Right atrium auricular region (tissue), 2 donors: ENCODE measurements at regions not wholly inside any gene's neighbourhood (a gene's known extent, or its start where the extent isn't known, plus 50 kb on each side); places are given as distances from the start of the nearest gene placed in this dataset.

ENCODE experiments used
- DNase-seq: peaks from one replicate; pipeline ENCODE4 v3.0.0-alpha.2; 2019; ENCODE audit warnings: low spot score
- H3K27ac ChIP-seq, 2 donors: fragments of 200-600 bp; sonication (generic); 1 replicate in 1 of 2; 2 replicates in 1 of 2; pipeline ENCODE4 v1.5.1; 2016 to 2019
- H3K27me3 ChIP-seq, 2 donors: fragments of 200-600 bp; sonication (generic); one replicate each; pipeline versions ENCODE4 v1.5.1 to v1.6.0; 2017 to 2019
- H3K36me3 ChIP-seq: fragments of 200-600 bp; sonication (generic); one replicate; pipeline ENCODE4 v1.5.1; 2016
- H3K4me1 ChIP-seq, 2 donors: fragments of 200-600 bp; sonication (generic); one replicate each; pipeline versions ENCODE4 v1.5.1 to v1.6.0; 2017 to 2019
- H3K4me3 ChIP-seq, 2 donors: fragments of 200-600 bp; sonication (generic); 1 replicate in 1 of 2; 2 replicates in 1 of 2; pipeline ENCODE4 v1.5.1; 2017 to 2019; ENCODE audit warnings: mild to moderate bottlenecking in 1 of 2, moderate library complexity in 1 of 2
- H3K9me3 ChIP-seq, 2 donors: fragments of 200-600 bp; sonication (generic); one replicate each; pipeline ENCODE4 v1.5.1; 2019
- TF ChIP-seq, protein P1 (sequence below), 2 donors: fragments of 200-600 bp; sonication (generic); IDR thresholded peaks; one replicate each; pipeline ENCODE4 v1.5.1; 2019; ENCODE audit warnings: antibody characterized with exemption in 2 of 2

DNA sequence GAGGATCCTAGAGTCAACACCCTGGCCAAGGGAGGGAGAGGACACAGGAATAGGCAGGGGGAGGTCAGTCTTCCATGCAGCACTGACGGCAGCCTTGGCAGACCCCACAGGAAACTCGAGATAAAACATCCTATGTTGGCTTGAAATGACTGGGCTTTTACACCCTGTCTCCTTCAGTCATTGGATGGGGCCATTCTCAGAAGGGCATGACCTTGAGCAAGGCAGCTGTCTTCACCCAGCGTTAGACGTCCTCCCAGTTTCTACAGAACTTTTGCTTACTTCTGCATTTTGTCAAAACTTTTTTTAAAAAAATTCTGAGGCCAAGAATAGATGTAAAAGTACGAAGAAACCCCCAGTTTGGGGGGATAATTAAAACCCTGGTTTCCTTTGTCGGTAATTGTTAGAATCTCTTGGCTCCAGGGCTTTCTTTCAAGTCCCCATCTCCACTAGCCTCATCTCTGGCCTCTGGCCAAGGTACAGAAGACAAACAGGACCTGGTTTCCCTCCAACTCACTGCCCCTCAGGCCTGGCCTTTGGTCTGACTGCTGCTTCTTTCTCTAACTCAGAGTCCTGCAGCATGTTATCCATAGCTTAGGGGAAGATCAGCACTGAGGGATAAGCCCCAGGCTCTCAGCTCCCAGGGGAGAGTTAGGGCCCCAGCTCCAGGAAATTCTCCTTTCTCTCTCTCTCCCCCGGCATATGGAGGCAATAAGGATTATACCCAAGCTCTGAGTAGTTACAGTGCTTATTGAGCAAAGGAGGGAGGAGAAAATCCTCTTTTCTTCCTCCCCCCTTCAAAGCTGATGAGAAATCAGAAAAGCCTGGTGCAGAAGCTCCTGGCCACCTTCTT is 51.6 kb upstream of the KCND3 start:
- H3K36me3 ChIP-seq = no peaks in the 10 kb centered on the region
- no peak for DNase-seq

DNA sequence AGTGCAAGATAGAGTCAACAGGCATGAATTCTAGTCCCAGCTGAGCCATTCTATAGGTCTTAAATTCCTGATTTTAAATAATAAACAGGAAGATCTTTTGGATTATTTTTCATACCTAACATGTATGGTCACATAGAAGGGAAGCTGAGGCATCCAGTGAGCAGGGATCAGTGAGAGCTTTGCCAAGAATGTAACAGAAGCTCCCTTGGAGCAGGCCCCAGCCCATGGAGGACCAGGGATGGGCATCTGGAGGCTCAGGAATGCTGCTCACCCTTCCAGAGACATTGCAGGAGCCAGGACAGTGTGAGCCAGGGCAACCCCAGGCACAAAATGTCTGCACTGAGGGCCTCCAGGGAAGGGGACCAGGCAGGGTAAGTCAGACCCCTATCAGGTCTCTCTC is 54.4 kb upstream of the KCND3 start:
- Histone ChIP-seq H3K4me3 (no peak overlapping the region), H3K9me3 (no peaks in the 10 kb centered on the region), H3K4me1 (peaks cover 0 to 10% of the 10 kb centered on the region in 2 donors), H3K27me3 (no peaks in the 10 kb centered on the region), H3K36me3 (no peaks in the 10 kb centered on the region), H3K27ac (no peak overlapping the region)
- TF ChIP-seq, protein P1, sequence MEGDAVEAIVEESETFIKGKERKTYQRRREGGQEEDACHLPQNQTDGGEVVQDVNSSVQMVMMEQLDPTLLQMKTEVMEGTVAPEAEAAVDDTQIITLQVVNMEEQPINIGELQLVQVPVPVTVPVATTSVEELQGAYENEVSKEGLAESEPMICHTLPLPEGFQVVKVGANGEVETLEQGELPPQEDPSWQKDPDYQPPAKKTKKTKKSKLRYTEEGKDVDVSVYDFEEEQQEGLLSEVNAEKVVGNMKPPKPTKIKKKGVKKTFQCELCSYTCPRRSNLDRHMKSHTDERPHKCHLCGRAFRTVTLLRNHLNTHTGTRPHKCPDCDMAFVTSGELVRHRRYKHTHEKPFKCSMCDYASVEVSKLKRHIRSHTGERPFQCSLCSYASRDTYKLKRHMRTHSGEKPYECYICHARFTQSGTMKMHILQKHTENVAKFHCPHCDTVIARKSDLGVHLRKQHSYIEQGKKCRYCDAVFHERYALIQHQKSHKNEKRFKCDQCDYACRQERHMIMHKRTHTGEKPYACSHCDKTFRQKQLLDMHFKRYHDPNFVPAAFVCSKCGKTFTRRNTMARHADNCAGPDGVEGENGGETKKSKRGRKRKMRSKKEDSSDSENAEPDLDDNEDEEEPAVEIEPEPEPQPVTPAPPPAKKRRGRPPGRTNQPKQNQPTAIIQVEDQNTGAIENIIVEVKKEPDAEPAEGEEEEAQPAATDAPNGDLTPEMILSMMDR (IDR thresholded peaks at IDR 0.05) = no peak
- DNase-seq = no peak

More for the DNA sequence above, 51.6 kb upstream of the KCND3 start:
- Histone ChIP-seq H3K4me1 (peaks cover 0 to 10% of the 10 kb centered on the region in 2 donors), H3K27ac (no peak overlapping the region), H3K4me3 (no peak overlapping the region), H3K9me3 (no peaks in the 10 kb centered on the region), H3K27me3 (no peaks in the 10 kb centered on the region)
- TF ChIP-seq, protein P1 (IDR thresholded peaks at IDR 0.05) = no peak

DNA sequence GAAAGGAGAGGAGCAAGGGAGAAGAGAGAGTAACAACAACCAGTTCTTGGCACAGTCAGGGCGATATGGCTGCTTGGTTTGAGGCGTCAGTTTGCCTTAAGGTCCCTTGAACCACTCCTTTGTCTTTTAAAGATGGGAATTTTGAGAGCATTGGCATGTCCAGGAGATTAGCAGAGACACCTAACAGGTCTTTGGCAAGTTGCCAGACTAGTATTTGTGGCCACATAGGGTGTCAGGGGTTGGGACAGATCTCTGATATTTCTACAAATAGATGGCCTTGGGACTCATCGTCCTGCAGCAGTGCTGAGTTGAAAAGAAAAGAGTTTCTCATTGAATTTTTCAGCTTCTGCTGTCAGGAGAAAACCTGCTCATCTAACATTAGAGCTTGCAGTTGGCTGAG is 55.3 kb upstream of the KCND3 start:
- H3K4me3 ChIP-seq = no peak overlapping the region
- H3K9me3 ChIP-seq = no peaks in the 10 kb centered on the region
- peaks cover 0 to 10% of the 10 kb centered on the region in 2 donors for H3K4me1 ChIP-seq
- DNase-seq = no peak
- H3K27ac ChIP-seq = no peak overlapping the region
- H3K27me3 ChIP-seq = no peaks in the 10 kb centered on the region
- no peaks in the 10 kb centered on the region for H3K36me3 ChIP-seq
- TF ChIP-seq, protein P1 (IDR thresholded peaks at IDR 0.05) = no peak

DNA sequence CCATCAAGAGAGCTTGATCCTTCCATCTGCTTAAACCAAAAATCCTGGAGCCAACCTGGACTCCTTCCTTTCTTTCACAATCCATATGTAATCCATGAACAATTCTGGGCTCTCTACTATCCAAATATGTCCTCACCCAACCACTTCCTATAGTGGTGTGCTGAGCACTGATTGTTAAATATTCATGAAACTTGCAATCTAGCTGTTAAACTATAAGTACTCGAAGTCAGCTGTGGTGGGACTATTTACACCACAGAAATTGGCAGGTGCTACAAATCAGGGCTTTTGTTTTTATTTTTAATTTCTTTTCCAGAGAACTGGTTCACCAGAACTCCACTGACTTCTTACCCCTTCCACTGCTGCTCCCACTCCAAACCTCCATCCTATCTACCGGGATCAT is 57.2 kb upstream of the KCND3 start:
- Histone ChIP-seq H3K4me3 (no peak overlapping the region), H3K27me3 (no peaks in the 10 kb centered on the region), H3K36me3 (no peaks in the 10 kb centered on the region), H3K27ac (no peak overlapping the region), H3K9me3 (no peaks in the 10 kb centered on the region), H3K4me1 (no peaks in the 10 kb centered on the region)
- TF ChIP-seq, protein P1 (IDR thresholded peaks at IDR 0.05) = no peak
- DNase-seq = no peak

DNA sequence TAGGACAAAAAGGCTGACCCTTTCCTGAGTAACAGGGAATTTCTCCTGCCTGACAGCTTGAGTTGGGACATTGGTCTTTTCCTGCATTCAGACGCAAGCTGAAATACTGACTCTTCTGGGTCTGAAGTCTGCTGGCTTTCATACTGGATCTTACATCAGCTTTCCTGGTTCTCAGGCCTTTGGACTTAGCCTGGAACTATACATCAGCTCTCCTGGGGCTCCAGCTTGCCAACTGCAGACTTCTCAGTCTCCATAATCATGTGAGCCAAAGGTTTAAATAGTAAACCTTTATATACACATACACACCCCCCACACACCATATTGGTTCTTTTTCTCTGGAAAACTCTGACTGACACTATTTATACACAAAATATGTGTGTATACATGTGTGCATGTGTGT is 59.0 kb upstream of the KCND3 start:
- TF ChIP-seq, protein P1 (IDR thresholded peaks at IDR 0.05) = no peak
- H3K27me3 ChIP-seq = no peaks in the 10 kb centered on the region
- H3K36me3 ChIP-seq = no peaks in the 10 kb centered on the region
- no peaks in the 10 kb centered on the region for H3K9me3 ChIP-seq
- H3K4me1 ChIP-seq = no peaks in the 10 kb centered on the region
- DNase-seq = no peak
- no peak overlapping the region for H3K27ac ChIP-seq
- H3K4me3 ChIP-seq = no peak overlapping the region

DNA sequence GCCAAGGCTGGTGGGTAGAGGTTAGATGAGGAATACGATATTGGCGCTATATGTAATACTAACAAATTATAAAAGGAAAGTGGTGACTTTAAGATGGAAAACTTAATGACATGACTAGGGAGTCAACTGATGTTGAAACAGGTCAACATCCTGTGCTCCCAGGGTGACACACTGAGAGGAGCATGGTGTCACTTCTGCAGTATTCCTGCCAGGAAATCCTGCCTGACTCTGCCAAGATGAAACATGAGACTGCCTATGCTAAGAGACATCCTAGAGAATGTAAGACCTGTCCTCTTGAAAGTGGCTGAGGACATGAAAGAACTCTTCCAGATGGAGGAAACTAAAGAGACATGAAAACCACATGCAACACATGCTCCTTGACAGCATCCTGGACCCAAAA is 65.0 kb upstream of the KCND3 start:
- no peaks in the 10 kb centered on the region for H3K9me3 ChIP-seq
- TF ChIP-seq, protein P1 (IDR thresholded peaks at IDR 0.05) = no peak
- no peak overlapping the region for H3K4me3 ChIP-seq
- DNase-seq = no peak
- no peaks in the 10 kb centered on the region for H3K27me3 ChIP-seq
- peak overlapping the region; percentile 12 to 20 for H3K27ac ChIP-seq
- no peaks in the 10 kb centered on the region for H3K36me3 ChIP-seq
- peaks cover 0 to 34% of the 10 kb centered on the region in 2 donors for H3K4me1 ChIP-seq
